ENCODE measurements at regions not wholly inside any gene's neighbourhood (a gene's known extent, or its start where the extent isn't known, plus 50 kb on each side); places are given as distances from the start of the nearest gene placed in this dataset.

DNA sequence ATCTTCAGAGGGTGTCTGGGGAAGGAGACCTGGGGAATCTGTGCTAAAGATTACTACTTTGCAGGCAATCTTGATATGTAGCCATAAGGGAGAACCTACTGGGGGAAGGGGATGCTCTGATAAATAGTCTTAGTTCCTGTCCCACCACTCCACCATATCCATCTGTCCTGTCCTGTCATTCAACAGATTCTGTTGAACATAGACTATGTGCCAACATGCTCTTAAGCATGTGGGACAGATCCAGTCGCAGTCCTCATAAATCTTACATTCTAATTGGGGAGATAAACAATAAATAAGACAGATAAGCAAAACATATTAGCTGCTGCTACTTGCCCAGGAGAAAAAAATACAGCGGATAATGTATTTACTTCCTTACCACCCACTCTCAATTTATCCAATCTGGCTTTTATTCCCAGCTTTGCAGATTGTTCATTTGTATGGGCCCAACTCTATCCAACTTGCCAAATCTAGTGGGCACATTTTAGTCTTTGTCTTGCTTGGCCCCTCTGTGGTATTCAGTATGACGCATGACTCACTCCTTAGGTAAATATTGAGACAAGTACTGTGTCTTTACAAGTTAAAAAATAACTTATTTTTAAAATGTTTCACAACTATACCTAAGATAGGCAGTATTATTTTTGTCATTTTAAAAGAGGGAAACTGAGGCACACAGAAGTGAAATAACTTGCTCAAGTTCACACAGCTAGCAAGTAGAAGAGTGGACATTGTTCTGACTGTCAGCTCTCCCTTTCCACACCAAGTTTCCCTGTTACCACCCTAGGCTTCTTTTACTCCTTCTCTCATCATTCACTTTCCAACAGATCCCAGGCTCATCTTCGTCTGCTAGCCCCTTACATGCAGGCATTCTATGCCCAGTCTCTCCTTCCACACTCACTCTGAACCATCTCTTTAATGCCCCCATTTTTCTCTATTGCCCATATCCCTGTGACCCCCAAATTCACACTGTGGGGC is 133.6 kb upstream of the SESN3 start:
- CTCF ChIA-PET, result interaction anchor here (1.0 kb wide), 1 partner anchor 121 kb away, joined by 3 read pairs; no protein-coding TSS in a partner anchor
- Histone ChIP-seq H2AFZ (ENCODE audit: low read depth) (no peak overlapping the region), H3K27me3 (ENCODE audit: insufficient read depth) (no peaks in the 10 kb centered on the region), H3K27ac (ENCODE audit: low read depth in 2 of 2, low read length in 1 of 2) (no peak overlapping the region), H3K4me3 (ENCODE audit: low read depth in 2 of 2, low read length in 1 of 2) (no peak overlapping the region), H3K4me1 (ENCODE audit: control insufficient read depth in 1 of 2, insufficient read depth in 2 of 2, low read depth in 1 of 2, low read length in 1 of 2) (peaks cover 0 to 10% of the 10 kb centered on the region in 2 experiments; a peak in 1 of 4 replicates), H4K20me1 (ENCODE audit: insufficient read depth) (no peaks in the 10 kb centered on the region), H3K79me2 (ENCODE audit: insufficient read depth) (no peaks in the 10 kb centered on the region), H3K9me3 (no peaks in the 10 kb centered on the region), H3K9me2 (no peaks in the 10 kb centered on the region), H3K36me3 (replicated peaks in 1 of 2; ENCODE audit: control insufficient read depth in 1 of 2, insufficient read depth in 2 of 2, low read length in 1 of 2) (no peaks in the 10 kb centered on the region), H3K9ac (no peak overlapping the region), H3F3A (replicated peaks; ENCODE audit: insufficient read depth) (no peaks in the 10 kb centered on the region), H3K4me2 (no peak overlapping the region)
- DNase-seq, result peak; percentile 20
- WGBS (ENCODE audit: low lambda C conversion rate), result 27% methylated on average over 4 of the region's 4 CpGs
- POLR2A ChIA-PET, result no interaction called here
- TF ChIP-seq, protein P1, sequence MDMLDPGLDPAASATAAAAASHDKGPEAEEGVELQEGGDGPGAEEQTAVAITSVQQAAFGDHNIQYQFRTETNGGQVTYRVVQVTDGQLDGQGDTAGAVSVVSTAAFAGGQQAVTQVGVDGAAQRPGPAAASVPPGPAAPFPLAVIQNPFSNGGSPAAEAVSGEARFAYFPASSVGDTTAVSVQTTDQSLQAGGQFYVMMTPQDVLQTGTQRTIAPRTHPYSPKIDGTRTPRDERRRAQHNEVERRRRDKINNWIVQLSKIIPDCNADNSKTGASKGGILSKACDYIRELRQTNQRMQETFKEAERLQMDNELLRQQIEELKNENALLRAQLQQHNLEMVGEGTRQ (IDR thresholded peaks at IDR 0.05; ENCODE audit: borderline replicate concordance, low read depth, low read length), result no peak
- TF ChIP-seq, protein P2, sequence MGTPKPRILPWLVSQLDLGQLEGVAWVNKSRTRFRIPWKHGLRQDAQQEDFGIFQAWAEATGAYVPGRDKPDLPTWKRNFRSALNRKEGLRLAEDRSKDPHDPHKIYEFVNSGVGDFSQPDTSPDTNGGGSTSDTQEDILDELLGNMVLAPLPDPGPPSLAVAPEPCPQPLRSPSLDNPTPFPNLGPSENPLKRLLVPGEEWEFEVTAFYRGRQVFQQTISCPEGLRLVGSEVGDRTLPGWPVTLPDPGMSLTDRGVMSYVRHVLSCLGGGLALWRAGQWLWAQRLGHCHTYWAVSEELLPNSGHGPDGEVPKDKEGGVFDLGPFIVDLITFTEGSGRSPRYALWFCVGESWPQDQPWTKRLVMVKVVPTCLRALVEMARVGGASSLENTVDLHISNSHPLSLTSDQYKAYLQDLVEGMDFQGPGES (IDR thresholded peaks at IDR 0.05; ENCODE audit: low read depth, low read length), result no peak
- peak; percentile 51; the same call in 1 of the 2 replicates for TF ChIP-seq GATA2 (CRISPR knock-in tag; IDR thresholded peaks at IDR 0.05)
- peak in 1 of 2 experiments; percentile 72; a peak in 2 of 4 replicates for TF ChIP-seq EP300 (IDR thresholded peaks at IDR 0.05; ENCODE audit: borderline replicate concordance in 1 of 2, low read depth in 1 of 2, low read length in 1 of 2)
- TF ChIP-seq SIN3A (IDR thresholded peaks at IDR 0.05; ENCODE audit: borderline replicate concordance, low read depth, low read length), result no peak
- TF ChIP-seq RCOR1 (IDR thresholded peaks at IDR 0.05; ENCODE audit: low read length), result 0 out of 2 replicates have a peak, but pooled peaks have one; percentile 18
- TF ChIP-seq CHD2 (IDR thresholded peaks at IDR 0.05; ENCODE audit: low read length, partially characterized antibody), result no peak
- TF ChIP-seq NRF1 (IDR thresholded peaks at IDR 0.05; ENCODE audit: low read depth, low read length), result no peak

DNA sequence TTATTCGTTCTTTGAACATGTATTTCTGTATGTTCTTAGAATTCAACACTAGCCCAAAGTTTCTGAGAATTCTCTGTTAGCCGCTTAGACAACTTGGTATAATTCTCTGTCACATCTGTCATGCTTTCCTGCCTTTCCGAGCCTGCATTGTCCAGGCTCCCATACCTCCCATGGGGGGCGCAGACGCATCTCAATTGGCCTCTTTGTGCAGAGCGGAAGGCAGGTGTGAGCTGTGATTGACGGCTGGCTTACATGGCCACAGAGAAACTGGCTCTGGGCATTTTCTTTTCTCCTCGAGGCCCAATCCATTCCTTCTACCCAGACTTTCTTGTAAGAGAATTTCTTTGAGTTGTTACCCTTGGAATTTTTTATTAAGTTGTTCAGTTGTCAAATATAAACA is 132.7 kb upstream of the SESN3 start:
- H3K4me3 ChIP-seq (ENCODE audit: low read depth in 2 of 2, low read length in 1 of 2), result no peak overlapping the region
- H3K9me3 ChIP-seq, result no peaks in the 10 kb centered on the region
- WGBS (ENCODE audit: low lambda C conversion rate), result 54% methylated on average over 8 of the region's 8 CpGs
- H3K27ac ChIP-seq (ENCODE audit: low read depth in 2 of 2, low read length in 1 of 2), result no peak overlapping the region
- peaks cover 0 to 10% of the 10 kb centered on the region in 2 experiments; a peak in 1 of 4 replicates for H3K4me1 ChIP-seq (ENCODE audit: control insufficient read depth in 1 of 2, insufficient read depth in 2 of 2, low read depth in 1 of 2, low read length in 1 of 2)
- POLR2A ChIA-PET, result no interaction called here
- H3K27me3 ChIP-seq (ENCODE audit: insufficient read depth), result no peaks in the 10 kb centered on the region
- H3K4me2 ChIP-seq, result no peak overlapping the region
- H3F3A ChIP-seq (replicated peaks; ENCODE audit: insufficient read depth), result no peaks in the 10 kb centered on the region
- no peak overlapping the region for H2AFZ ChIP-seq (ENCODE audit: low read depth)
- H3K36me3 ChIP-seq (replicated peaks in 1 of 2; ENCODE audit: control insufficient read depth in 1 of 2, insufficient read depth in 2 of 2, low read length in 1 of 2), result no peaks in the 10 kb centered on the region
- H3K9ac ChIP-seq, result no peak overlapping the region
- H4K20me1 ChIP-seq (ENCODE audit: insufficient read depth), result no peaks in the 10 kb centered on the region
- no peak for DNase-seq
- no peaks in the 10 kb centered on the region for H3K9me2 ChIP-seq
- TF ChIP-seq NRF1 (IDR thresholded peaks at IDR 0.05; ENCODE audit: low read depth, low read length), result no peak
- peak; percentile 36 for TF ChIP-seq RAD21 (IDR thresholded peaks at IDR 0.05; ENCODE audit: low read length)
- CTCF ChIA-PET, result no interaction called here
- H3K79me2 ChIP-seq (ENCODE audit: insufficient read depth), result no peaks in the 10 kb centered on the region
